SU-DHL-6 (cell line): ENCODE measurements at regions not wholly inside any gene's neighbourhood (a gene's known extent, or its start where the extent isn't known, plus 50 kb on each side); places are given as distances from the start of the nearest gene placed in this dataset.

ENCODE experiments used
- CTCF ChIP-seq: fragments of 200-600 bp; sonication (generic); IDR thresholded peaks from one replicate; pipeline ENCODE4 v1.5.1; 2017; ENCODE audit warnings: antibody characterized with exemption, mild to moderate bottlenecking, low read length, moderate library complexity; ENCODE audit not compliant: insufficient read depth, poor library complexity, severe bottlenecking
- EZH2phosphoT487 ChIP-seq: fragments of 200-600 bp; sonication (generic), shearing (Covaris generic); conservative IDR thresholded peaks from 2 replicates; pipeline ENCODE4 v1.6.1; 2018; ENCODE audit warnings: mild to moderate bottlenecking, antibody characterized with exemption, low read length, moderate library complexity, mixed read lengths

GRCh38 chr13:105139380-105140285, 1395.8 kb downstream of the EFNB2 start:
- no peak for TF ChIP-seq CTCF
- TF ChIP-seq EZH2phosphoT487, result no peak
